ENCODE measurements at regions not wholly inside any gene's neighbourhood (a gene's known extent, or its start where the extent isn't known, plus 50 kb on each side); places are given as distances from the start of the nearest gene placed in this dataset.
"Not testable (repeated sequence)": the region's sequence is repeated elsewhere in the genome, so short reads cannot be mapped to it uniquely, and the experiment has no call there.

- DNase-seq (ENCODE audit: low read depth): no peak
These were observed 726.7 kb downstream of the GRXCR1 start for GRCh38 chr4:43619219-43619618.

DNA sequence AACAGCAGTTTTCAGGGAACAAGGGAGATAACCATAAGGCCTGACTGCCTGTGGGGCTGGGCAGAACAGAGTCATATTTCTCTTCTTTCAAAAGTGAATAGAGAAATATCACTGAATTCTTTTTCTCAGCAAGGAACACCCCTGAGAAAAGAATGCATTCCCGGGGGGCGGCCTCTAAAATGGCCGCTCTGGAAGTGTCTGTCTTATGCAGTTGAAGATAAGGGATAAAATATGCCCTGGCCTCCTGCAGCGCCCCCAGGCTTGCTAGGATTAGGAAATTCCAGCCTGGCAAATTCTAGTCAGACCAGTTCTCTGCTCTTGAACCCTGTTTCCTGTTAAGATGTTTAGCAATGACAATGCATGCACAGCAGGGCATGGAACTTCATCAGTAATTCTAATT lies 745.4 kb downstream of the GRXCR1 start:
- not testable (repeated sequence) for DNase-seq (ENCODE audit: low read depth)

DNA sequence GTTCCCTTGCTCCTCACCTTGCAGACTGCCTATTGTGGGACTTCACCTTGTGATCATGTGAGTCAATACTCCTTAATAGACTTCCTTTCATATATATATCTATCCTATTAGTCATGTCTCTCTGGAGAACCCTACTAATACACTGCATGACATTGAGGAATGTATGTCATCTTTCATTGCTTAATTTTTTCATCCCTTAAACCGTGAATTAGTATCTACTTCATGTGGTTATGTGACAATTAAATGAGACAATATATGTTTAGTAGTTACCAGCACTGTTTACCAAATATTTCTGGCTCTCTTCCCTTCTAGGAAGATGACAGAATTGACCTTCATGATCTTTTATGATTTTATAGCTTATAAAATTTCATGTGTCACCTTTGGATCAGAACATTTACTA lies 759.5 kb downstream of the GRXCR1 start:
- no peak for DNase-seq (ENCODE audit: low read depth)

GRCh38 chr4:43659547-43659946 lies 767.0 kb downstream of the GRXCR1 start:
- not testable (repeated sequence) for DNase-seq (ENCODE audit: low read depth)

DNA sequence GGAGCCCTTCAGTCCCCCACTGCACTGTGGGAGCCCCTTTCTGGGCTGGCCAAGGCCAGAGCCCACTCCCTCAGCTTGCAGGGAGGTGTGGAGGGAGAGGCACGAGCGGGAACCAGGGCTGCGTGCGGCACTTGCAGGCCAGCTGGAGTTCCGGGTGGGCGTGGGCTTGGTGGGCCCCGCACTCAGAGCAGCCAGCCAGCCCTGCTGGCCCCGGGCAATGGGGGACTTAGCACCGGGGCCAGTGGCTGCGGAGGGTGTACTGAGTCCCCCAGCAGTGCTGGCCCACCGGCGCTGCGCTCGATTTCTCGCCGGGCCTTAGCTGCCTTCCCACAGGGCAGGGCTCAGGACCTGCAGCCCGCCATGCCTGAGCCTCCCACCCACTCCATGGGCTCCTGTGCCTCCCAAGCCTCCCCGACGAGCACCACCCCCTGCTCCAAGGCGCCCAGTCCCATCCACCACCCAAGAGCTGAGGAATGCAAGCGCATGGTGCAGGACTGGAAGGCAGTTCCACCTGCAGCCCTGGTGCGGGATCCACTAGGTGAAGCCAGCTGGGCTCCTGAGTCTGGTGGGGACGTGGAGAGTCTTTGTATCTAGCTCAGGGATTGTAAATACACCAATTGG lies 776.2 kb downstream of the KCTD8 start:
- DNase-seq (ENCODE audit: low read depth): not testable (repeated sequence)

DNA sequence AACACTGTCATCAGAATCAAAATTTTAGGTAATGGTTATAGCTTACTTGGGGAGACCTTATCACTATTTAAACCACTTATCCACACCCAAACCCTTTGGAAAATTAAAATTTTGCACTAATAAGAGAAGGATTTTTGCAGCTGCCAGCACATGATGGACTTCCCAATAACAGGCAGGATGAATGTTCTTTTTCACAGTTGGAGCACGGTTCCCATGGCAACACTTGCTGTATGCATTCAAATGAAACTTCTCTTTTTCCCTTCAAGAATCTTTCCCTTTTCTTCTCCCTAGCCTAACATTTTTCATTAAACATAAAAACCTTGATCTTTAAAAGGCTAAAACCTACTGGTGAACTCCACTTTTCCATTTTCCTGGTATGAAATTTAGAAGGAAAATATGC lies 768.2 kb downstream of the KCTD8 start:
- DNase-seq (ENCODE audit: low read depth): no peak

DNA sequence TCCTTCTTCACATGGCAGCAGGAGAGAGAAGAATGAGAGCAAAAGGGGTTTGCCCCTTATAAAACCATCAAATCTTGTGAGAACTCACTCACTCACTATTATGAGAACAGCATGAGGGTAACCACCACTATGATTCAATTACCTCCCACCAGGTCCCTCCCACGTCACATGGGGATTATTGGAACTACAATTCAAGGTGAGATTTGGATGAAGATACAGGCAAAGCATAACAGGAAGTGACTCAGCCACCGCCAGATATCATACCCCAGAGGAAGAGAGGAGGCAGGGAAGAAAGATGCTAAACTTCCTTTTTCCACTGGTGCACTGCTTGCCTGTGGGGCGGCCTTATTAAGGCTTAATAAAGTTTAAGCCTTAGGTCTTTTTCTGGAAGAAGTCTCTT lies 766.1 kb downstream of the KCTD8 start:
- no peak for DNase-seq (ENCODE audit: low read depth)

DNA sequence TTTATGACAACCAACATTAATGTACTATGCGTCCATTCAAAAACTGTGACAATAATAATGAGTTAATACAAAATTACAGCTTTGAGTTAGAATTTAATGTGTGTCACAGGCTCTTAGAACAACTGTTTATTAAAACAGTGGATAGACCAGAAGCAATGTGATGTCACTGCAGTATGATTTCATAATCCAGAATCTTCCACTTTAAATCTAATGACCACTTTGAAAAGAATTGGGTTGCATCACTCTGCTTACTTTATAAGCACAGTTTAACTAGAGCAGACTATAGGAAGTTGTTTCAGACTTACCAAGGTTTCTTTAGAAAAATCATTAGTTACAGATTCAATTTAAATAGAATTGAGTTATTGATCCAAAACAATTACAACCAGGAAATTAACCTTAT lies 758.5 kb downstream of the KCTD8 start:
- DNase-seq (ENCODE audit: low read depth): no peak

GRCh38 chr4:43693876-43694275 lies 754.7 kb downstream of the KCTD8 start:
- DNase-seq (ENCODE audit: low read depth): no peak

GRCh38 chr4:43709443-43709842 lies 739.2 kb downstream of the KCTD8 start:
- DNase-seq (ENCODE audit: low read depth): no peak

GRCh38 chr4:43716721-43717395 lies 731.8 kb downstream of the KCTD8 start:
- no peak for DNase-seq (ENCODE audit: low read depth)

DNA sequence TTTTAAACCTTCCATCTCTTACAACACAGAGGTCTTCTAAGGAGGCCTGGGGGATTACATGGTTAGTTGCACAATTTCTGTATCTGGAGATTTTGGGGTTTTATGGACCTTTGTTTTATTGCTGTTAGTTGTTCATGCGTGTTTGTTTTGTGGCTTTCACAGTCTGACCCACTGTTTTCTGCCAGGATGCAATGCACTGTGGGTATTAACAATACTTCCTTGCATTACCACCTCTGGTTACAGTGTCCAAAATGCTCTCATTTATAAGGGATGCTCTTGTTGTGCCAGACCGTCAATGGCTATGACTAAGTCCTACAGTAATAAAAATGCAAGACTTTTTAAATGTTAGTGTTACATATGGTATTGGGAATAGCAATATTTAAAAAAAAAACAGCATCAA lies 730.2 kb downstream of the KCTD8 start:
- DNase-seq (ENCODE audit: low read depth): no peak

- no peak for DNase-seq (ENCODE audit: low read depth)
These were observed 715.7 kb downstream of the KCTD8 start for GRCh38 chr4:43732829-43733426.

DNA sequence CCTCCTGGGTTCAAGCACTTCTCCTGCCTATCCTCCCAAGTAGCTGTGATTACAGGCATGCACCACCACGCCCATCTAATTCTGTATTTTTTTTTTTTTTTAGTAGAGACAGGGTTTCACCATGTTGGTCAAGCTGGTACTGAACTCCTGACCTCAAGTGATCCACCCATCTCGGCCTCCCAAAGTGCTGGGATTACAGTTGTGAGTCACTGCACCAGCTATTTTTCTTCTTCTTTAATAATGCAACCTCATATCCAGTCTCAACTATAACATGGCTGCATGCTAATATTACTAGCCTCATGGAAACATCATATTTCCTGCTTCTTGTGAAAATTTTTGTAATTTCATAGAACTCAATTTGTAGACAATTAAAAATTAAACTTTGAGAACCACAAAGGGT lies 706.5 kb downstream of the KCTD8 start:
- no peak for DNase-seq (ENCODE audit: low read depth)

DNA sequence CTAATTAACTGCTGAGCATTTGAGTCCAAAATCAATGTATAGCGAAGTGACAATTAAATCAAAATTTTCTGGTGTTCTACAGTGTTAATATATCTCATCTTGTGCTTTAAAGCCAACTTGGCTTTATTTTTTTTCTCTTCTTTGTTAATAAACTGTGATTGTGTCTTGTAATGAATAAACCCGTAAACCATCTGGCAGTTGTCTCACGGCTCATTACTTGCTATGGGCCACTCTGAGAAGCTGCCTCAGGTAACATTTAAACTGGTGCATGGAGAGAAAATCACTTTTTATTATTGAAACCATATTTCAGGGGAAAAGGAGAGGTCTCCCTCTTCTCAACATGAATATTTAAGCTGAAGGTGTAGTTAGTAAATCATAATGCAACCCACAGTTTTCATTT lies 694.0 kb downstream of the KCTD8 start:
- no peak for DNase-seq (ENCODE audit: low read depth)

DNA sequence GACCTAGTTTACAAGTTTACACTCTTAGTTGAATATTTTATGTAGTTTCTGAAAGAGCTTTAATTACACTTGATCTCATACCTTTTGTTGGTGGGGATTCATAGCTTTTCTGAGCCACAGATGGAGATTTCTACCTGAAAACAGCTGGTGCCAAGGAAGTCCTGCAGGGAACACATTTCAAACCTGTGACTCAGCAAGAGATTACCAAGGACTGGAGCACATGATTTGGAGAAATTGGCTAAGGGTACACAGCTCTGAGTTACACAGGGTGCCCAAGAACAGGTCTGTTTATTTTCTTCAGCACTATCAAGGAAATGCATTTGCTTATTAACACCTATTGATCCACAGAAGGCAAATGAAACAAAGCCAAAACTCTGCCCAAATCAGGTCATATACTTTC lies 691.5 kb downstream of the KCTD8 start:
- DNase-seq (ENCODE audit: low read depth): no peak

- DNase-seq (ENCODE audit: low read depth): no peak
These were observed 689.8 kb downstream of the KCTD8 start for GRCh38 chr4:43758836-43759235.

DNA sequence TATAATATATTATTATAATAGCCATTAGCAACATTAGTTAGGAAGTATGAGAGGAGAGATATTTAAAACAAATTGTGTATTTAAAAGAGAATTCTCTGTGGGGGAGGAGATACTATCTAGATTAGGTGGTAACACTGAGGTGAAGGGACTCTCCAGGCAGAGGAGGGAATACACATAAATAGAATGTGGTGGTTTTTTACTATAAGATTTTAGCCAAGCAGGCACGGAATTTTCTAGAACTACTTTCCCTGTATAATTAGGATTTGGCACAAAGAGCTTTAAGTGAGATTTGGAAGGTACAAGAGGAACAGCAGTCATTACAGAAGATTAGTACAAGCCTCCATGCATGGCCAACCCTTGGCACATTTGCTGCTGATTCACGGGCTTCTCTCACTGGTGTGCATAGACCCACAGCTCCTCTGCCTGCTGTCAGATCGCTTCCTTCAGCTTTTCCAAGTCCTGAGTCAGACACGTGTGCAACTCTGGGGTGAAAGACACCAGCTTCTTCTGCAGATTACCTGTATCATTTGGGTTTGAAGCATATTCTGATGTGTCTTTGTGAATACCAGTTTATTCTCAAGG lies 685.5 kb downstream of the KCTD8 start:
- DNase-seq (ENCODE audit: low read depth): no peak

GRCh38 chr4:43765514-43765913 lies 683.1 kb downstream of the KCTD8 start:
- DNase-seq (ENCODE audit: low read depth): no peak

DNA sequence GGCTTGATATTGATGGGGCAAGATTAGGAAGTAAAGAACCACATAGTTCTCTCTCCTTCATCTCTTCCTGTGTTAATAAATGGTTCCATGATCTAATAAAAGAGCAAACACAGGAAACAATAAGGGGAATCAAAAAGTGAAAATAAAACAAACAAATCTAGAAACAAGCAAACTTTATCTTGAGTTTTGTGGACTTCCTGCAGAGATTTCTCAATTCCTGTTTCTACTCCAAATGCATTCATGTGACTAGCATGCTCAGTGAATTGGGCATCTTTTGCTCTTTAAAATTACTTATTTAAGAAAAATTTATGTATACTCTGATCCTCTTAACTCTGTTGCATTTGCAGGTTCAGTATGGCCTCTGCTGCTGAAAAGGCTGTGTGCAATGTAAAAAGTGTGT lies 682.0 kb downstream of the KCTD8 start:
- no peak for DNase-seq (ENCODE audit: low read depth)

DNA sequence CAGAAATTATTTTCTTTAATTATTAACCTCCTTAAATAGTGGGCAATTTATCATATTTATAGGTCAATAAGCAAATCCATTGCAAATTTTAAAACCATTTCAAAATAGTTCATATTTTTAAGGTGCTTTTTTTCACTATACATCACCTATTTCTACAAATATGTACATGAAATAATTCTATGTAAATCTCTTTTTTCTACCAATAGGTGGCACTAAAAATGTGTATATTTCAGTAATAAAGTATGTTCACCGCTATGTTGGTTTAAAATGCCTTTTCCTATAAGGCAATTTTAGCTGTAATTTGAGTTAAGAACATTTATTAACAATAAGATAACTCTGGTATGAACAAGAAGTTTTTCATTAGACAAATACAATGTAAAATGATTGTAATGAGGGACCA lies 672.2 kb downstream of the KCTD8 start:
- no peak for DNase-seq (ENCODE audit: low read depth)

- DNase-seq (ENCODE audit: low read depth): no peak
These were observed 670.3 kb downstream of the KCTD8 start for GRCh38 chr4:43778187-43778915.

DNA sequence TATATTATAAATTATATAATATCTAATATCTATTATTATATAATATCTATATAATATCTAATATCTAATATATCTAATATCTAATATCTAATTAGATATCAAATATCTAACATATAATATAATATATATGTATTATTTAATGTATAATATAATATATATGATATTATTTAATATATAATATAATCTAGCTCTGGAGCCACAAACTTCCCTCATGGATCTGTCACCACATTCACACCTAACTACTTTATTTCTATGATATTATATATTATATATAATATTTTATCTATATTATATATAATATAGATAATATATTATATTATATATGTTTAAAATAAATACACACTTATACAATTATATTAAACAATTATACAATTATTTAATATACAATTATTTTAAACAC lies 667.5 kb downstream of the KCTD8 start:
- DNase-seq (ENCODE audit: low read depth): no peak
